Panc1 (cell line): ENCODE measurements at regions not wholly inside any gene's neighbourhood (a gene's known extent, or its start where the extent isn't known, plus 50 kb on each side); places are given as distances from the start of the nearest gene placed in this dataset.

Experiments used
- CTCF ChIP-seq: fragments of 450-650 bp; IDR thresholded peaks from 2 replicates; pipeline ENCODE4 v1.5.1; 2017; ENCODE audit warnings: mild to moderate bottlenecking
- POLR2AphosphoS5 ChIP-seq: IDR thresholded peaks from 2 replicates; pipeline ENCODE4 v1.6.1; 2012; ENCODE audit warnings: mild to moderate bottlenecking, low read depth, low read length, moderate library complexity
- REST ChIP-seq, 2 experiments: IDR thresholded peaks; 2 replicates each; pipeline ENCODE4 v1.6.1; 2011 to 2012; ENCODE audit warnings: low read depth in 2 of 2, control low read depth in 1 of 2, low read length in 1 of 2, mild to moderate bottlenecking in 1 of 2, moderate library complexity in 1 of 2; ENCODE audit not compliant: insufficient read depth in 1 of 2
- SIN3A ChIP-seq: IDR thresholded peaks from 2 replicates; pipeline ENCODE4 v1.6.1; 2012; ENCODE audit warnings: low read depth, mild to moderate bottlenecking, low read length, moderate library complexity, borderline replicate concordance; ENCODE audit not compliant: insufficient read depth
- TCF7L2 ChIP-seq: IDR thresholded peaks from 2 replicates; pipeline ENCODE4 v1.6.1; 2011; ENCODE audit warnings: mild to moderate bottlenecking, low read depth, low read length, inconsistent platforms

- no peak for TF ChIP-seq CTCF
- no peak for TF ChIP-seq REST (IDR thresholded peaks at IDR 0.05; ENCODE audit: insufficient read depth in 1 of 2, low read depth in 2 of 2, low read length in 1 of 2)
- no peak for TF ChIP-seq POLR2AphosphoS5
- no peak for TF ChIP-seq TCF7L2
- no peak for TF ChIP-seq SIN3A
Measured at GRCh38 chr2:234846599-234847363, 105.0 kb upstream of the SH3BP4 start.
